ENCODE measurements at regions not wholly inside any gene's neighbourhood (a gene's known extent, or its start where the extent isn't known, plus 50 kb on each side); places are given as distances from the start of the nearest gene placed in this dataset.
"Not testable (repeated sequence)": the region's sequence is repeated elsewhere in the genome, so short reads cannot be mapped to it uniquely, and the experiment has no call there.

DNA sequence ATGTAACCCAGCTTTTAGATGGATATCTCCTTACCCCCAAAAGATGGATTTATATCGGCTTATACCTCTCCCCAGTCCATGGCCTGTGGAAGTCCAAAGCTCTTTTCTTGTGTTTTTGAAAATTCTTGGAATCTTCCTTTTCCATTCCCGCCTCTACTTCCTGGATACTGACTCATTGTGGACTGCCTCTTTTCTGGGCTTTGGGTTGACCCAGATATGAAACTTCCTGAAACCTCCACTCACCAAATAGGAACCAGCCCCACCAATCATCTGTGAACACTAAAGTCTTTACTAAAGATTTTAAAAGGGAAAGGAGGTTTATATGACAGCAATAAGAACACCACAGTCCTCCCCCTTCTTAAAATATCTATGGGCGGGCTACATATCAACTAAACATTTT is 163.4 kb upstream of the SYN3 start:
- DNase-seq (ENCODE audit: low read depth in 2 of 2) = no peak

DNA sequence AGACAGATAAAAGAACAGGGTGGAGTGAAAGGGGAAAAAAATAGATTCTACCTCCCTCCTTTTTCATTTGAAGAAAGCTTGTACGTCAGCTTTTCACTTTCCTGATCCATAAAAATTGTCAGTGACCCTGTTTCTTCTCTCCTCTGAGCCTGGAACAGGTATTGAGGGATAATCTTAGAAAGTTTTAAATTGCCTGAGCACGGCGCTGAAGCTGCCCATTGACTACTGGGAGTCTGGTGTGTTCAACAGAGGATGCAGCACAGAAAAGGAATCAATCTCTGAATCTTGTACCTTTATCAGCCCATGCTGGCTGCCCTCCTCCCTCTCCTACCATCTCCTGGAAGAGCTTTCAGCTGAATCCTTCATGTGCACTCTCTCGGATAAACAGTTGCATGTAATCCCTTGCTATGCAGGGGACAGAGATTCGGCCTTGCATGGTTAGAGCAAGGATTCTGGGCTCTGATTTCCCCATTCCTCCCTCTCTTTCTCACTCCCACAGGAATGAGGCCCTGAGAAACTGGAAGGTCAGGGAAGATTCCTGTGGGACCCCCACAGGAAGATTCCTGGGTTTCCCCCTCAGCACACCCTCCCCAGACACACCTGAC is 162.4 kb upstream of the SYN3 start:
- no peak for DNase-seq (ENCODE audit: low read depth in 2 of 2)

DNA sequence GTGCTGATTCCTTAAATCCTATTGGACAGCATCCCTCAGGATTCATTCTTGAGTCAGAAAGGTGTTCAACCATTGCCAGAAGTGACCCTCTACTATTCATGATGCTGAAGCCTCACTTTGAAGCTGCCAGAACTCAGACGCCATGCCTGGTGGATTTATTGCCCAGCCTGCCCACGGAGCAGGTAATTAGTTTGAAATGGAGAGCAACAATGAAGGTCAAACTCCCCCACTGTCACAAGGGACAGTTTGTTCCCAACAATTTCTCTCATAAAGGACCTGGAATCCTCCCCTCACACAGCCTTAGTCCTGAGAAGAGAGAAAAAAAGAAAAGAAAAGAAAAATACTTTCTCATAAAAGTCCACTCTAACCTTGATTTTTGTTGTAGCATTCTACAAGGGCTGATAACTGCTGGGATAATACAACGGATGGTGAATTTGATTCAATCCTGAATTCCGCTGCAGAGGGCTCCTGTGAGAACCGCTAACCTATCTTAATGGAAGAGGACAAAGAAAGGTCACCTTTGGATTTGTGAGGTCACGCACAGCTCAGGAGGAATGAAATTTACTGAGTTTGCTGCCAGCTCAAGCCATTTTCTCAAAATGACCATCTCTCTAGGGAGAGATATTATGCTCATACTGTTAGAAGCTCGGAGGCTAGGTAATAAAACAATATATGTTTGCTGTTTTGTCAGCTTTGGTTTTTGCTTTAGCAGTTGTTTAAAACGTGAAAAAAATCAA is 161.6 kb upstream of the SYN3 start:
- no peak for DNase-seq (ENCODE audit: low read depth in 2 of 2)

DNA sequence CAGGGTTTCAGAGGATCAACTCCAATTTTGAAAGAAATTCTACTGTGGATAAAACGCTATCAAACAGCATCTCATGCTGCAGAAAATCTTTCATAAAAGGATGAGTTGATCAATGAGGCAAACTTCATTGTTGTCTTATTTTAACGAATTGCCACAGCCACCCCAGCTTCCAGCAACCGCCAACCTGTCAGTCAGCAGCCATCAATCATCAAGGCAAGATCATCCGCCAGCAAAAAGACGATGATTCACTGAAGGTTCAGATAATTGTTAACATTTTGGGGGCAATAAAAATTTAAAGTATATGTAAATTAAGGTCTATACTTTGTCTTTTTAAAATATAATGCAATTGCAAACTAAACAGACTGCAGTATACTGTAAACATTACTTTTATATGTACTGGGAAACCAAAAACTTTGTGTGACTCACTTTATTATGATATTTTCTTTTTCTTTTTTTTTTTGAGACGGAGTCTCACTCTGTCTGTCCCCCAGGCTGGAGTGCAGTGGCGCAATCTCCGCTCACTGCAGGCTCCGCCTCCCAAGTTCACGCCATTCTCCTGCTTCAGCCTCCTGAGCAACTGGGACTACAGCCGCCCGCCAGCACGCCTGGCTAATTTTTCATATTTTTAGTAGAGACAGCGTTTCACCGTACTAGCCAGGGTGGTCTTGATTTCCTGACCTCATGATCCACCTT is 155.3 kb upstream of the SYN3 start:
- no peak for DNase-seq (ENCODE audit: low read depth in 2 of 2)

DNA sequence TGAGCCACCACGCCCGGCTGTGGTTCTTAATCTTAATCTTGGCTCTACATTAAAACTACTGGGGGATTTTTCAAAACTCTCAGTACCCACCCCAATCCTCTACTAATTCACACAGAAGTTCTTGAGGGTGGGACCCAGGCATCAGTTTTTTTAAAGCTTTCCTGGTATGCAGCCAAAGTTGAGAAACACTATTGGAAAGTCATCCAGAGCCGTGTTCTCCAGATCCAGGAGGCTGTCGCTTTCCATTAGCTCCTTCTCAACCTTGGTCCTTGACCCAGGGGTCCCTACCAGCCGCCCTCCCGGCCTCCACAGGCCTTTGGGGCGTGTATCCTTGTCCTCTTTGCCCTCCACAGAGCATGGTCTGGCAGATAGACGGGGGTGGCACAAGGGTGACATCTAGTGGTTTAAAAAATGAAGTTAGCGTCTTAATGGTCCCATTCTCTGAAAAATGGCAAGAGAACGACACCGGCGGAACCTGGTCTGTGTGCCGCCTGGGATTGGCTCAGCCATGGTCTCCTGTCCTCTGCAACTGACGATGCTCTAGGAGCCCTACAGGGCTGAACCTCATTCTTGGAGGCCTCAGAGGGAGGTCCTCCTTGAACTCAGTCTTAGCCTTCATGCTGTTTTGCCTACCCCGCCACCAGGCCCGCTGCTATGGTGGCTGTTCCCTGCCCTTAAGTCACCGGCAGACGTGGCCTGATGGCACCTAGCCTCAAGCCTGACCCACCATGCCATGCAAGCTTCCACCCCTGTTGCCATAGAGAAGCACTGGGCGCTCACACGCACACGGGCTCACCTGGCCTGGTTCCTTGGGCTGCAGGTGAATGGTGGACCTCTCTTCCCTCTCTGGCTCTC is 152.0 kb upstream of the SYN3 start:
- DNase-seq (ENCODE audit: low read depth in 2 of 2) = peak; percentile 3

DNA sequence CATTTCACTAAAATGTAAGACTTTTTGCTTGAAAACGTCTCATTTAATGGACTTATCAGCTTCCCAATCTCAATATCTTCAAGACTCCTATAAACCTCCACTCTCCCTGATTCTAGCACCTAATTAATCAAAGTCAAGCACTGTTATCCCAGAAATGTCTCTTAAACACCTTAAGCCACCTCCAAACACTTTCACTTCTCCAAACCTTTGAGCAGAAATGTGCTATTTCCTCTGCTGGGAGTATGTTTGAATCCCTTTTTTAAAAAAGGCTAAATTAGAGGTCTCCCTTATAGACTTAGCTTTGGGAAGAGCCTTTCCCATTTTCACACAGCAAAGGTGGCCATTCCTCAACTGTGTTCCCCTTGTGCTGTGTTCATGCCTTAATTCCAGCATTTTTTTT is 146.2 kb upstream of the SYN3 start:
- DNase-seq (ENCODE audit: low read depth in 2 of 2) = no peak

DNA sequence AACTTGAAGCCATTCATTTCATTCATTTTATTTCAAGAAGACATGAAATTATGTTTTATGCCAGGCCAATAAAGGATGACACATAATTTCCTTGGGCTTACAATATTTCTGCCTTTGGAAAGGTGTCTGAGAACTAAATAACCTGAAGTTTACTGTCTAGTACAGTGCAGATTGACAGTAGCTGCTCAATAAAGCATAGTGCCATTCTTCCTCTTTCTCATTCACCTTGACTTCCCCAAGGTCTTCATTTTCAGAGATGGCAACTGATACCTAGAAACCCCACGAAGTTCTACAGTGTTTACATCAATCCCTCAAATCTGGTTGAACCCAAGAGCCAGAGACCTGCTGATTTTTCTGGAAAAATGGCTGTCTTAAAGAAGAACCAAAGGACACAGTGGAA is 144.3 kb upstream of the SYN3 start:
- DNase-seq (ENCODE audit: low read depth in 2 of 2) = no peak

DNA sequence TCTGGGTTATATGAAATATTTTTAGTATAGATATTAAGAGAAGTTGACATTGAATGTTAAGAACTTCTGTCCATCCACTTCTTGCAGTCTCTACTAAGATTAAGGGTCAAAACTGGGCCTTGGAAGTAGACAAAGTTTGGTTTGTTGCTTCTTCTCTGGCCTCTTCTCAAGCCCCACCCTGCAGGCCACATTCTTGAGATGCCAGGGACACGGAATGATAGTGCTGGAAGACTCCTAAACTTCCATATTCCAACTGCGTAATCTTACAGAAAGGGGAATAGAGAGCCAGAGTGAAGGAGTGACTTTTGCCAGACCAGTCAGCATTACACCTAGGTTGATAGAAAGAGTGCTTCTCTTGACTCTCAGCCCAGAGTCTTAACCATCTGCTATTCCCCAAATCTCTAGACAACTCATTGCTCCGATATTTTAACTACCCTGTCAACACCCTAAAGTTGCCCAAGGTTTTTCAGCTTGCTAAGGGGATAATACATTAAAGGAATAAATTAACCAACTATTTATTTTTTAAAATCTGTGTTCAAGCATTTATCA is 136.4 kb upstream of the SYN3 start:
- no peak for DNase-seq (ENCODE audit: low read depth in 2 of 2)

DNA sequence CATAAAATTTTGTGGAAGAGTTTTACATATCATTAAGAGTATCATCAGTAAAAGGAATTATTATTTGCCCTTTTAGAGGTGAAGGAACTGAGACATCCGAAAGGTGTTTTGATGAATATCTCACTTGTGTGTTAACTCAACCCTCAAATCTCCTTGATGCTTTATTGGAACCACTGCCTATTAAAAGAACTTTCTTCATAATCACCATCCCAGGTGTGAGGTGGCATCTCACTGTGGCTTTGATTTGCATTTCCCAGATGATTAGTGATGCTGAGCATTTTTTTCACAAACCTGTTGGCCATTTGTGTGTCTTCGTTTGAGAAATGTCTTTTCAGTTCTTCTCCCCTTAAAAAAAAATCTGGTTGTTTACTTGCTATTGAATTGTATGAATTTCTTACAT is 134.0 kb upstream of the SYN3 start:
- no peak for DNase-seq (ENCODE audit: low read depth in 2 of 2)

DNA sequence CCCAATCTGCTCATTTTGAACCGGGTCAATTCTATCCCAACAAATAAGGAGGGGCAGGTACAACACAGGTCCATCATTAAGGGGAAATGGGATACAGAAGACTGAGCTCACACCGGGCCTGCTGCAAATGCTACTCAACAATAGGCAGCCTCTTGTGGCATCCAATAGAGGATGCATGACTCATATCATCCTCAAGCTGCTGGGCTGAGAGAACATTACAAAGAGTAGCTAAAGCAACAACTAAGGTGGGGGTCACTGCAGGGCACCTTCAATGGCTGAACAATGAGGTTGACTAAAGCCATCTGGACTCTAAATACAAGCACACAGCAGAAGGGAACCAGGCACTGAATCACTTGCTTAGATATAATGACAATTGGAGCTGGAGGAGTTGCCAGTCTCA is 130.1 kb upstream of the SYN3 start:
- DNase-seq (ENCODE audit: low read depth in 2 of 2) = no peak

DNA sequence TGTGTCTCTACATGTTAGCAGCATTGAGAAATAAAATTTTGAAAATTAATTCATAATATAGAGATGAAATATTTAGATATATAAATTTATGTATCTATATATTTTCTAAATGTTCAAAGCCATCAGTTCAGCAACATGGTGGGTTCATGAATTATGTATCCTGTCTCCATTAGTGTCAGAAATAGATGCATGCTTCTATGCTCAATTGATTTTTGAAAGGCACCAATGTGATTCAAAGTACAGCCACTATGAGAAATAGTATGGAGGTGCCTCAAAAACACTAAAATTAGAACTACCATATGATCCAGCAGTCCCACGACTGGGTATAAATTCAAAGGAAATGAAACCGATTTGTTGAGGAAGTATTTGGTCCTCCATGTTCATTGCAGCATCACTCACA is 128.6 kb upstream of the SYN3 start:
- no peak for DNase-seq (ENCODE audit: low read depth in 2 of 2)

DNA sequence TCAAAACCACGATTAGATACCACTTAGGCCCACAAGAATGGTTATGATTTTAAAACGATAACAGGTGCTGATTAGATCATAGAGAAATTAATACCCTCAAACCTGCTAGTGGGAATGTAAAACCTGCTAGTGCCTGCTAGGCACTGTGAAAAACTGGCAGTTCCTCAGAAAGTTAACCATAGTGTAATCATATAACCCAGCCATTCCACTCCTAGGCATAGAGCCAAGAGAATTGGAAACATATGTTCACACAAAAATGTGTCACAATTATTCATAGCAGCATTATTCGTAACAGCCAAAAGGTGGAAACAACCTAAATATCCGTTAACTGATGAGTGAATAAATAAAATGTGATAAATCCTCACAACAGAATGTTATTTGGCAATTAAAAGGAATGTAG is 122.2 kb upstream of the SYN3 start:
- DNase-seq (ENCODE audit: low read depth in 2 of 2) = no peak

DNA sequence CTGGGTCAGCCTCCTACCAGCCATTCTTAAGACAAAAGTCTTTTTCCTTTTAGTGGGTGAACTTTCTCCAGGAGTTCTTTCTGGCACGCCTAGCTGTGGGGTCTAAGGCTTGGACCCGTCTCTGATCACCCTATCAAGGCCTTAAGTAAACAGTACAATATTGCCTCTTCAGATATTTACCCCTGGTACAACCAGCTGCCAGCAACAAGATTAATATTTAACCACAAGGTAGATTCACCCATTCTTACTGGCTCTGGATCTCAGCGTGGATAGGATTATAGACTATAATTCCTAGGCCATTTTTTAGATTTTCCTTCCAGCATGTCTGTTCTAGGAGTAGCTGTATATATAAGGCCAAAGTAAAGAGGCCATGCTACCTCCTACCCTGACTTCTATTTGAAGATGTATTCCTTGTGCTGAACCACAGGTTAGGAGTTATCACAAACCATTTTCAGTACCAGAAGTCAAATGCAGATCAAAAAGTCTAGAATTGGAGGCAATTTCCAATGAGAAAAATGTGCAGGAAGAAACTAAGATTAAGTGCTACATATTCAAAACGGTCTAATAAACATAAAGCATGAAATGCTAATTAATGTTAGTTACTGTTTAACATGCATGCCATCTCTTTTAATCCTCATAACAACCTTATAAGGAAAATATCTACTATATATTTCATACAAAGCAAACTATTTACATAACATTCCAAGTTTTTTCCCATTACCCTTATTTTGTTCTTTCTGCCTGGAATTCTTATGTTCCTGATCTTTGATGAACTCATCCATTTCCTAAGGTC is 110.0 kb upstream of the SYN3 start:
- DNase-seq (ENCODE audit: low read depth in 2 of 2) = no peak

DNA sequence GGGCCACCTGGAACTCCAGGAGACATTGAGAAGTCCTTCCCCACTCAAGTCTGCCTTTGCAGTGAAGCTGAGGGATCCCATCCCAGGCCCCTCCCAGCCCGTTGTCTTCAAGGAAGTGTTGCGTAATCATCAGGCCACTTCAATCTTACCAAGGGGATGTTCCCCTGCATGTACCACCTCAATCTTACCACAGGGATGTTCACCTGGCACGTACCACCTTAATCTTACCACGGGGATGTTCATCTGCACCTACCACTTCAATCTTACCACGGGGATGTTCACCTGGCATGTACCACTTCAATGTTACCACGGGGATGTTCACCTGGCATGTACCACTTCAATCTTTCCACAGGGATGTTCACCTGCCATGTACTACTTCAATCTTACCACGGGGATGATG is 108.0 kb upstream of the SYN3 start:
- DNase-seq (ENCODE audit: low read depth in 2 of 2) = no peak

DNA sequence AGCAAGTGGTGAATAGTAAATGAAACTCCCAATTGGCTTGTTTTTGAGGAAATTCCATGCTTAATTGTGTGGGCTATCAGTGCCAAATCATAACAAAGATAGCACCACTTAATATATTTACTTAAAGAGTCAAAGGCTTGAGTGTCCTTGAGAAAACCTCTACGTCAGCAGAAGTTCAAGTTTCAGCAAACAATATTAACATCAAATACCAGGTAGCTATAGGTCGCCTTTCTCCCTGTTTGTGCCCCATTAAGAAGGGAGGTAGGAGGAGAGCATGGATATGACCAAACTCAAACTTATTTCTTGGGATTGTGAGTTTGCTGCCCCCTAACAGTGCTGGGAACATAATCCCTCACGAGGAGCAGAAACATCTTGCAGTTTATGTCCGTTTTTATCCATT is 105.6 kb upstream of the SYN3 start:
- DNase-seq (ENCODE audit: low read depth in 2 of 2) = no peak

DNA sequence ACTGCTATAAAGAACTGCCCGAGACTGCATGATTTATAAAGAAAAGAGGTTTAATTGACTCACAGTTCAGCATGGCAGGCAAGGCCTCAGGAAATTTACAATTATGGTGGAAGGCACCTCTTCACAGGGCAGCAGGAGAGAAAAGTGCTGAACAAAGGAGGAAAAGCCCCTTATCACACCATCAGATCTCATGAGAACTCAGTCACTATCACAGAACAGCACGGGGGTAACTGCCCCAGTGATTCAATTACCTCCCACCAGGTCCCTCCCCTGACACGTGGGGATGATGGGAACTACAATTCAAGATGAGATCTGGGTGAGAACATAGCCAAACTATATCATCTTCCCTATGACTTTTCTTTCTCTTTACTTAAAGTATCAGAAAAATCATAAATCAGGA is 104.0 kb upstream of the SYN3 start:
- DNase-seq (ENCODE audit: low read depth in 2 of 2) = no peak

DNA sequence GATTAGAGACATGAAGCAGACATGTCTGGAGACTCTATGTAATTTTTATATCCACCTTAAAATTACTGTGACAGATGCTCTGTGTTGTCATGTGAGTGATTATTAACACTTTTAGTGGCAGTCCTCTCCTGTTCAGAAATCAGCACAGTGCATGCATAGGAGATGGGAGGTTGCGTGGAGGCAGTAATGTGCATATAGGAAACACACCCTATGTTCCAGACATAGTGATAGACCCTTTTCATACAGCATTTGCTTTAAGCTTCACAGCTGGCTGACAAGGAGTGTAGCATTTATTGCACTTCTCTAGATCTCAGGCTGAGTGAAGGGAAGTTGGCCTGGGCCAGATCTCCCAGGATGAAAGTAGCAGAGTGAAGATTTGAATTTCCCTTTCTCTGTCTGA is 102.3 kb upstream of the SYN3 start:
- DNase-seq (ENCODE audit: low read depth in 2 of 2) = no peak

DNA sequence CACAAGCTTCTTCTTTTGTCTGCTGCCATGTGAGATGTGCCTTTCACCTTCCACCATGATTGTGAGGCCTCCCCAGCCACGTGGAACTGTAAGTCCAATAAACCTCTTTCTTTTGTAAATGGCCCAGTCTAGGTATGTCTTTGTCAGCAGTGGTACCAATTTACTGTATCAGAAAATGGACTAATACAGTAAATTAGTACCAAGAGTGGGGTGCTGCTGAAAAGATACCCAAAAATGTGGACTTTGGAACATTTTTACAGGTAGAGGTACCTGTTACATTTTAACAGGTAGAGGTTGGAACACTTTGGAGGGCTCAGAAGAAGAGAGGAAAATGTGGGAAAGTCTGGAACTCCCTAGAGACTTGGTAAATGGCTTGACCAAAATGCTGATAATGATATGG is 96.8 kb upstream of the SYN3 start:
- not testable (repeated sequence) for DNase-seq (ENCODE audit: low read depth in 2 of 2)

DNA sequence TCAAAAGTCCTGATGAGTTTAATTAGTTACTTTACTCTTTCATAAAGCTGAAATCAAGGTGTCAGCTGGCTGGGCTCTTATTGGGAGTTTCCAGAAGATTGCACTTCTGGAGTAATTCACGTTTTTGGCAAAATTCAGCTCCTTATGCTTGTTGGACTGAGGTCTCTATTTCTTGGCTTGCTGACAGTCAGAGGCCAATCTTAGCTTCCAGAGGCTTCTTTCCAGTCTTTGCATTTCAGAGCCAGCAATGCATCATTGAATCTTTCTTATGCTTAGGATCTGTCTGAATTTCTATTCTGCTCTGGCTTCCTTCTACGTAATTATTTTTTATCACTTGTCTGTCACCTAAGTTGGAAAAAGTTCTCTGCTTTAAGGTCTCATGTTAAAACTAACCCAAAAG is 91.4 kb upstream of the SYN3 start:
- DNase-seq (ENCODE audit: low read depth in 2 of 2) = no peak

DNA sequence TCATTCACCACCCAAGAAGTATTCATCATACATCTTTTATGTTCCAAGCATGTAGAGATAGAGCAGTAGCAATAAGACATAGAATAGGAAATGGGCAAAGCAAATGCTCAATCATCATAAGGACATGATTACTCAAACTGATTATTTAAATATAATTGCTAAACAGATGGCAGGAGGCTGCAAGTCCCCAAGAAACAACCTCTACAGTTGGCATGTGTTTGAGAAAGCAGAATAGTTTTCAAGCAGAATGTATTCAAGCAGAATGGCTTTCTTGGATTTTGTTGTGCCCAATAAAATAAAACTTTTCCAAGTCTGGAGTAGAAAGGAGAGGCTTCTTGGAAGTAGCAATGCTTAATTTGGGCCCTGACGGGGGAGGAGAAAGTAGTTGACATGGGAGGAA is 86.5 kb upstream of the SYN3 start:
- no peak for DNase-seq (ENCODE audit: low read depth in 2 of 2)

All from stimulated activated CD8-positive, alpha-beta memory T cell treated with anti-CD3 and anti-CD28 coated beads, Interleukin-2, amount 100 ng/mL, for 48 hours (primary cell).